Gastrocnemius medialis (tissue), 4 donors: ENCODE measurements at regions not wholly inside any gene's neighbourhood (a gene's known extent, or its start where the extent isn't known, plus 50 kb on each side); places are given as distances from the start of the nearest gene placed in this dataset.

Source experiments
- ATAC-seq, 2 donors: fragments of 150-250 bp; one replicate each; pipeline ENCODE4 v1.9.1; 2016
- DNase-seq, 2 donors: peaks; one replicate each; pipeline ENCODE4 v3.0.0-alpha.2; 2019
- H3K27ac ChIP-seq, 4 donors: fragments of 200-600 bp; sonication (generic); 1 replicate in 1 of 4; 2 replicates in 3 of 4; pipeline ENCODE4 v1.5.1; 2016 to 2018; ENCODE audit warnings: mild to moderate bottlenecking in 2 of 4, moderate library complexity in 1 of 4
- H3K27me3 ChIP-seq, 3 donors: fragments of 200-600 bp; sonication (generic) in 2 of 3; 1 replicate in 1 of 3; 2 replicates in 2 of 3; pipeline versions ENCODE4 v1.5.1 to v1.6.0; 2016 to 2019; ENCODE audit warnings: mild to moderate bottlenecking in 1 of 3, moderate library complexity in 1 of 3
- H3K36me3 ChIP-seq, 2 donors: fragments of 200-600 bp; sonication (generic) in 1 of 2; one replicate each; pipeline ENCODE4 v1.5.1; 2017 to 2018
- H3K4me1 ChIP-seq, 2 donors: fragments of 200-600 bp; sonication (generic) in 1 of 2; one replicate each; pipeline ENCODE4 v1.5.1; 2016 to 2017; ENCODE audit warnings: mild to moderate bottlenecking in 2 of 2
- H3K4me3 ChIP-seq, 4 donors: fragments of 200-600 bp; sonication (generic) in 3 of 4; 1 replicate in 1 of 4; 2 replicates in 3 of 4; pipeline ENCODE4 v1.5.1; 2016 to 2019; ENCODE audit warnings: mild to moderate bottlenecking in 2 of 4
- H3K9me3 ChIP-seq, 3 donors: fragments of 200-600 bp; sonication (generic) in 2 of 3; 1 replicate in 1 of 3; 2 replicates in 2 of 3; pipeline ENCODE4 v1.5.1; 2016 to 2019
- POLR2A ChIP-seq, 2 donors: fragments of 450-650 bp; IDR thresholded peaks; one replicate each; pipeline ENCODE4 v1.6.1; 2017; ENCODE audit warnings: antibody characterized with exemption in 2 of 2, mild to moderate bottlenecking in 2 of 2, moderate library complexity in 2 of 2
- in situ Hi-C, 4 donors: fragments of 200-750 bp; cut with MboI; loops; one replicate each; pipeline versions ENCODE4 v1.15.0 to v1.8.0; 2017; ENCODE audit warnings: low sequenced_read_pairs in 4 of 4
- intact Hi-C: fragments of 100-400 bp; cut with DNase I; formaldehyde crosslinking; loops from one replicate; pipeline ENCODE4 v1.15.1; 2023; ENCODE audit warnings: low total_unique reads
- TF ChIP-seq, protein P1 (sequence below), 5 experiments: fragments of 450-650 bp in 3 of 5; fragments of 200-600 bp in 2 of 5; sonication (generic) in 2 of 5; IDR thresholded peaks in 4 of 5; conservative IDR thresholded peaks in 1 of 5; 1 replicate in 4 of 5; 2 replicates in 1 of 5; pipeline ENCODE4 v1.5.1; 2016 to 2019; ENCODE audit warnings: antibody characterized with exemption in 5 of 5, mild to moderate bottlenecking in 3 of 5, moderate library complexity in 3 of 5

DNA sequence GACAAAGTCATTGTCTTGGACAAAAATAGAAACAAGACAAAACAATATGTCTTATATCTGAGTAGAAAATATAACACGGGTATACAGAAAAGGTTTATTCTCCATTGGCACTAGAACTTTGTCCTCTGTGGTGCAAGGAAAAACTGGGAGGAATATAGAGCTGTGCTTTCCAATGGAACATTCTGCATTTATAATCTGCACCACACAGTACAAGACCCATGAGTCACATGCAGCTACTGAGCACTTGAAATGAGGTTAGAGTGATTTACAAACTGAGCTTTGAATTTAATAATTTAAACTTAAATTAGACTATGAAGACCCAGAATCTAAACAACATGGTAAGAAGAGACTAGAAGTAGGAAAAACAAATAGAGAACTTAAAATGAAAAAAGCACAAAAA lies 86.1 kb downstream of the RAP2A start:
- H3K36me3 ChIP-seq: no peaks in the 10 kb centered on the region
- TF ChIP-seq, protein P1, sequence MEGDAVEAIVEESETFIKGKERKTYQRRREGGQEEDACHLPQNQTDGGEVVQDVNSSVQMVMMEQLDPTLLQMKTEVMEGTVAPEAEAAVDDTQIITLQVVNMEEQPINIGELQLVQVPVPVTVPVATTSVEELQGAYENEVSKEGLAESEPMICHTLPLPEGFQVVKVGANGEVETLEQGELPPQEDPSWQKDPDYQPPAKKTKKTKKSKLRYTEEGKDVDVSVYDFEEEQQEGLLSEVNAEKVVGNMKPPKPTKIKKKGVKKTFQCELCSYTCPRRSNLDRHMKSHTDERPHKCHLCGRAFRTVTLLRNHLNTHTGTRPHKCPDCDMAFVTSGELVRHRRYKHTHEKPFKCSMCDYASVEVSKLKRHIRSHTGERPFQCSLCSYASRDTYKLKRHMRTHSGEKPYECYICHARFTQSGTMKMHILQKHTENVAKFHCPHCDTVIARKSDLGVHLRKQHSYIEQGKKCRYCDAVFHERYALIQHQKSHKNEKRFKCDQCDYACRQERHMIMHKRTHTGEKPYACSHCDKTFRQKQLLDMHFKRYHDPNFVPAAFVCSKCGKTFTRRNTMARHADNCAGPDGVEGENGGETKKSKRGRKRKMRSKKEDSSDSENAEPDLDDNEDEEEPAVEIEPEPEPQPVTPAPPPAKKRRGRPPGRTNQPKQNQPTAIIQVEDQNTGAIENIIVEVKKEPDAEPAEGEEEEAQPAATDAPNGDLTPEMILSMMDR (IDR thresholded peaks at IDR 0.05 in 4 of 5, conservative IDR thresholded peaks at IDR 0.05 in 1 of 5): no peak
- TF ChIP-seq POLR2A (IDR thresholded peaks at IDR 0.05): no peak
- ATAC-seq: no peak
- intact Hi-C loops: no loop called here
- DNase-seq: no peak
- no peak overlapping the region for H3K4me3 ChIP-seq
- H3K9me3 ChIP-seq: no peaks in the 10 kb centered on the region
- no peaks in the 10 kb centered on the region for H3K27me3 ChIP-seq
- in situ Hi-C loops: no loop called here
- no peak overlapping the region for H3K27ac ChIP-seq
- H3K4me1 ChIP-seq: no peaks in the 10 kb centered on the region

DNA sequence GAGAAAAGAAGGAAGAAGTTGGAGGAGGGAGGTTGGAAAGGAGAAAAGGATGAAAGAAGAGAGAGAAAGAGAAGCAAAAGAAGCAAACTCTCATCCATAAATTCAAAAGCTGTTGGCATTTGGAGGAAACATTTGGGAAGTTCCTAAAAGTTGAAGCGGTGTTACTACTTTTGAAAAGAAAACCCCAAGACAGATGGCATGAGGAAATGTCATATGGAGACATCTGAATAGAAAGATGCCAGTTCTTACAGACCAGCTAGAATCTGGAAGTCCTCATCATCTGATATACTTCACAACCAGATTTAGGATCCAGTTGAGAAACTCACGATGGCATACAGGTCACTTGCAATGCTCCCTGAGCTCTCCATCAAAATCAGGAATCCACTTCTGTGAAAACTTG lies 86.9 kb downstream of the RAP2A start:
- H3K27ac ChIP-seq: no peak overlapping the region
- in situ Hi-C loops: no loop called here
- no peak for TF ChIP-seq POLR2A (IDR thresholded peaks at IDR 0.05)
- TF ChIP-seq, protein P1 (IDR thresholded peaks at IDR 0.05 in 4 of 5, conservative IDR thresholded peaks at IDR 0.05 in 1 of 5): no peak

DNA sequence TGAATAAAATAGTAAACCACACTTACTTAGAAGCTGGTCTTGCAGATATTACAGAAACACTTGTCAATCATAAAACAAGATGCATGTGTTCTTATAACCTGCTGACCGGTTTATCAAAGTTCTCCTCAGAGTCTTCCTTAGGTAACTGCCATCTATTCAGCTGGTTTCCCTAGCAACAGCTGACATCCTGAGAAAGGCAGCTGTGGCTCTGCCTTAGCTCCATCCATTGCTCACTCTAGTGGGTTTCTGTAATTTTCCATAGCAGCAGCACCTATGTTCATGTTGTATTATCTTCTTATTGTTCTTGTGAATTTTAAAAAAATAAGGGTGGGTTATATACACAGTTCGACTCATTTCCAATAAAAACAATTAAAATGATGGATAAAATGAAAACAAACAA lies 87.8 kb downstream of the RAP2A start:
- no peaks in the 10 kb centered on the region for H3K4me1 ChIP-seq
- DNase-seq: no peak
- no peak overlapping the region for H3K27ac ChIP-seq
- H3K4me3 ChIP-seq: no peak overlapping the region
- H3K27me3 ChIP-seq: no peaks in the 10 kb centered on the region
- H3K36me3 ChIP-seq: no peaks in the 10 kb centered on the region
- in situ Hi-C loops (no loop called here), intact Hi-C loops (no loop called here)
- no peak for ATAC-seq
- H3K9me3 ChIP-seq: no peaks in the 10 kb centered on the region
- TF ChIP-seq, protein P1 (IDR thresholded peaks at IDR 0.05 in 4 of 5, conservative IDR thresholded peaks at IDR 0.05 in 1 of 5): no peak
- no peak for TF ChIP-seq POLR2A (IDR thresholded peaks at IDR 0.05)

More for the DNA sequence above, 86.9 kb downstream of the RAP2A start:
- H3K4me3 ChIP-seq: no peak overlapping the region
- intact Hi-C loops: no loop called here
- ATAC-seq: no peak
- no peaks in the 10 kb centered on the region for H3K27me3 ChIP-seq
- H3K9me3 ChIP-seq: no peaks in the 10 kb centered on the region
- no peaks in the 10 kb centered on the region for H3K4me1 ChIP-seq
- no peaks in the 10 kb centered on the region for H3K36me3 ChIP-seq
- no peak for DNase-seq

DNA sequence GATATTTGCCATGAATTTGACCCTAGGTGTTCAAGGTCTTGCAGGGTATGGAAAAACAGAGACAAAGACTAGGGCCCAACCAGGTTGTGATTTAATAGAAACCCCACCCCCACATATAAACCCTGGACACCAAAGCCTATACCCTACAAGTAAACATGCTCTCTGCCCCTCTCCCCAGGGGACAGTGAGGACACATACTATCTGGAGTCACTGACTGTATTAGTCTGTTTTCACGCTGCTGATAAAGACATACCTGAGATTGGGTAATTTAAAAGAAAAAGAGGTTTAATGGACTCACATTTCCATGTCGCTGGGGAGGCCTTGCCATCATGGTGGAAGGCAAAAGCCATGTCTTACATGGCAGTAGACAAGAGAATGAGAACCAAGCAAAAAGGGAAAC lies 88.3 kb downstream of the RAP2A start:
- Histone ChIP-seq H3K4me1 (no peaks in the 10 kb centered on the region), H3K9me3 (no peaks in the 10 kb centered on the region), H3K4me3 (no peak overlapping the region), H3K27ac (no peak overlapping the region), H3K27me3 (no peaks in the 10 kb centered on the region), H3K36me3 (no peaks in the 10 kb centered on the region)
- no peak for TF ChIP-seq POLR2A (IDR thresholded peaks at IDR 0.05)
- TF ChIP-seq, protein P1 (IDR thresholded peaks at IDR 0.05 in 4 of 5, conservative IDR thresholded peaks at IDR 0.05 in 1 of 5): no peak
- intact Hi-C loops (no loop called here), in situ Hi-C loops (no loop called here)
- DNase-seq (no peak), ATAC-seq (no peak)

DNA sequence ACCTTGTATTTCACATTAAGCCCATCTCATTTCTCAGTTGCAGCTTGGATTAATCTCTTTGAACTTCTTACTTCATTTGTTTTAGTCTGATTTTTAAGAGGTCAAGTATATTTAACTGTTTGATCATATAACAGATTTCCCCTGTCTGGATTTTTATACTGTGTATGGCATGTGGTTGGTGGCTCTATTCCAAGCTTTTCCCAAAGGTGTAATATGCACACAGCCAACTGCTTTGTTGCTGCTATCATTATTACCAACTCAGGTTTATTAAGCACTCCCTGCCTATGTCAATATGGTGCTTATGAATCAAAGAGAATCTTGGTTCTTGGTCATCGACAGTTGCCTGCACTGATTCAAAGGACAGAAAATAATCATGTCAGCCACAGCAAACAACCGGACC lies 92.6 kb downstream of the RAP2A start:
- Histone ChIP-seq H3K4me1 (no peaks in the 10 kb centered on the region), H3K9me3 (no peaks in the 10 kb centered on the region), H3K36me3 (no peaks in the 10 kb centered on the region), H3K27me3 (no peaks in the 10 kb centered on the region), H3K27ac (no peak overlapping the region), H3K4me3 (no peak overlapping the region)
- in situ Hi-C loops (no loop called here), intact Hi-C loops (no loop called here)
- TF ChIP-seq POLR2A (IDR thresholded peaks at IDR 0.05): no peak
- TF ChIP-seq, protein P1 (IDR thresholded peaks at IDR 0.05 in 4 of 5, conservative IDR thresholded peaks at IDR 0.05 in 1 of 5): no peak
- no peak for ATAC-seq
- no peak for DNase-seq
